ENCODE measurements at regions not wholly inside any gene's neighbourhood (a gene's known extent, or its start where the extent isn't known, plus 50 kb on each side); places are given as distances from the start of the nearest gene placed in this dataset.

- H3K4me3 ChIP-seq (ENCODE audit: low read depth, low read length): no peak overlapping the region
- no peak for DNase-seq (ENCODE audit: low read depth)
- TF ChIP-seq CTCF (conservative IDR thresholded peaks at IDR 0.05; ENCODE audit: low read depth, low read length): no peak
These were observed 184.4 kb upstream of the KLF14 start for GRCh38 chr7:130918129-130919052.

- H3K4me3 ChIP-seq (ENCODE audit: low read depth, low read length): no peak overlapping the region
- TF ChIP-seq CTCF (conservative IDR thresholded peaks at IDR 0.05; ENCODE audit: low read depth, low read length): no peak
- DNase-seq (ENCODE audit: low read depth): no peak
These were observed 185.5 kb upstream of the KLF14 start for GRCh38 chr7:130919316-130920103.

GRCh38 chr7:130920122-130920521 lies 186.1 kb upstream of the KLF14 start:
- no peak overlapping the region for H3K4me3 ChIP-seq (ENCODE audit: low read depth, low read length)
- TF ChIP-seq CTCF (conservative IDR thresholded peaks at IDR 0.05; ENCODE audit: low read depth, low read length): no peak
- DNase-seq (ENCODE audit: low read depth): no peak

GRCh38 chr7:130921391-130922180 lies 187.6 kb upstream of the KLF14 start:
- peak overlapping the region; percentile 13 for H3K4me3 ChIP-seq (ENCODE audit: low read depth, low read length)
- DNase-seq (ENCODE audit: low read depth): peak; percentile 94
- peak; percentile 23 for TF ChIP-seq CTCF (conservative IDR thresholded peaks at IDR 0.05; ENCODE audit: low read depth, low read length)

GRCh38 chr7:130922206-130923112 lies 188.5 kb upstream of the KLF14 start:
- H3K4me3 ChIP-seq (ENCODE audit: low read depth, low read length): no peak overlapping the region
- DNase-seq (ENCODE audit: low read depth): no peak
- TF ChIP-seq CTCF (conservative IDR thresholded peaks at IDR 0.05; ENCODE audit: low read depth, low read length): no peak

- H3K4me3 ChIP-seq (ENCODE audit: low read depth, low read length): no peak overlapping the region
- no peak for TF ChIP-seq CTCF (conservative IDR thresholded peaks at IDR 0.05; ENCODE audit: low read depth, low read length)
- DNase-seq (ENCODE audit: low read depth): no peak
These were observed 189.4 kb upstream of the KLF14 start for GRCh38 chr7:130923365-130923764.
